RCC 7860 (cell line): ENCODE measurements at regions not wholly inside any gene's neighbourhood (a gene's known extent, or its start where the extent isn't known, plus 50 kb on each side); places are given as distances from the start of the nearest gene placed in this dataset.
"Not testable (repeated sequence)": the region's sequence is repeated elsewhere in the genome, so short reads cannot be mapped to it uniquely, and the experiment has no call there.

ENCODE experiments used
- DNase-seq: peaks from one replicate; pipeline ENCODE4 v3.0.0-alpha.2; 2015; ENCODE audit warnings: low spot score
- FAIRE-seq: peaks from 2 replicates; lab custom pipeline; 2012; peaks lifted over from hg19 to GRCh38; lab: Jason Lieb, UNC

- DNase-seq (no peak), FAIRE-seq (no peak)
Measured at GRCh38 chr1:55466921-55467320, 251.8 kb upstream of the USP24 start.

GRCh38 chr1:55466373-55466772, 251.2 kb upstream of the USP24 start:
- DNase-seq: no peak
- FAIRE-seq: no peak

- no peak for DNase-seq
- FAIRE-seq: no peak
Measured at GRCh38 chr1:55464550-55464949, 249.4 kb upstream of the USP24 start.

- DNase-seq: no peak
- FAIRE-seq: no peak
Measured at GRCh38 chr1:55463814-55464475, 248.8 kb upstream of the USP24 start.

- FAIRE-seq (no peak), DNase-seq (no peak)
Measured at GRCh38 chr1:55457874-55458273, 242.7 kb upstream of the USP24 start.

GRCh38 chr1:55456971-55457370, 241.8 kb upstream of the USP24 start:
- DNase-seq (no peak), FAIRE-seq (no peak)

- no peak for FAIRE-seq
- no peak for DNase-seq
Measured at GRCh38 chr1:55448261-55448660, 233.1 kb upstream of the USP24 start.

- no peak for DNase-seq
- FAIRE-seq: no peak
Measured at GRCh38 chr1:55447488-55447887, 232.3 kb upstream of the USP24 start.

- FAIRE-seq (no peak), DNase-seq (no peak)
Measured at GRCh38 chr1:55446351-55446750, 231.2 kb upstream of the USP24 start.

GRCh38 chr1:55445416-55445815, 230.3 kb upstream of the USP24 start:
- FAIRE-seq (no peak), DNase-seq (no peak)

- DNase-seq (no peak), FAIRE-seq (no peak)
Measured at GRCh38 chr1:55444667-55445066, 229.5 kb upstream of the USP24 start.

- peak; percentile 92 for DNase-seq
- peak; percentile 82 for FAIRE-seq
Measured at GRCh38 chr1:55443175-55443915, 228.2 kb upstream of the USP24 start.

- DNase-seq: no peak
- no peak for FAIRE-seq
Measured at GRCh38 chr1:55441489-55441888, 226.3 kb upstream of the USP24 start.

- DNase-seq (no peak), FAIRE-seq (no peak)
Measured at GRCh38 chr1:55437692-55438091, 222.5 kb upstream of the USP24 start.

GRCh38 chr1:55430720-55431119, 215.6 kb upstream of the USP24 start:
- not testable (repeated sequence) for FAIRE-seq
- DNase-seq: peak; percentile 22

- FAIRE-seq: not testable (repeated sequence)
- DNase-seq: peak; percentile 44
Measured at GRCh38 chr1:55430206-55430605, 215.0 kb upstream of the USP24 start.

- peak; percentile 100 for DNase-seq
- FAIRE-seq: peak; percentile 97
Measured at GRCh38 chr1:55428944-55429931, 214.1 kb upstream of the USP24 start.

GRCh38 chr1:55428231-55428630, 213.1 kb upstream of the USP24 start:
- DNase-seq (no peak), FAIRE-seq (no peak)

- FAIRE-seq (no peak), DNase-seq (no peak)
Measured at GRCh38 chr1:55427606-55428005, 212.4 kb upstream of the USP24 start.

- FAIRE-seq (no peak), DNase-seq (no peak)
Measured at GRCh38 chr1:55426619-55427018, 211.5 kb upstream of the USP24 start.

GRCh38 chr1:55426156-55426555, 211.0 kb upstream of the USP24 start:
- DNase-seq (no peak), FAIRE-seq (no peak)
